ENCODE measurements at regions not wholly inside any gene's neighbourhood (a gene's known extent, or its start where the extent isn't known, plus 50 kb on each side); places are given as distances from the start of the nearest gene placed in this dataset.

GRCh38 chrX:93528917-93529316 is 144.5 kb downstream of the NAP1L3 start (continued):
- TF ChIP-seq TCF7 (CRISPR knock-in tag; IDR thresholded peaks at IDR 0.05; ENCODE audit: low read depth) (no peak), ZNF396 (CRISPR knock-in tag; IDR thresholded peaks at IDR 0.05; ENCODE audit: borderline replicate concordance) (no peak), SP1 (CRISPR knock-in tag; conservative IDR thresholded peaks at IDR 0.05) (no peak), E2F1 (CRISPR knock-in tag; IDR thresholded peaks at IDR 0.05) (no peak), MYBL2 (CRISPR knock-in tag; IDR thresholded peaks at IDR 0.05) (no peak), NR2C2 (CRISPR knock-in tag; IDR thresholded peaks at IDR 0.05) (no peak), TEAD4 (CRISPR knock-in tag; IDR thresholded peaks at IDR 0.05) (no peak), MAX (CRISPR knock-in tag; IDR thresholded peaks at IDR 0.05) (no peak), STAT6 (CRISPR knock-in tag; conservative IDR thresholded peaks at IDR 0.05; ENCODE audit: low read depth) (no peak), ZNF138 (CRISPR knock-in tag; conservative IDR thresholded peaks at IDR 0.05) (no peak), CREB1 (CRISPR knock-in tag; IDR thresholded peaks at IDR 0.05) (no peak)
